GM06990 (cell line): ENCODE measurements at regions not wholly inside any gene's neighbourhood (a gene's known extent, or its start where the extent isn't known, plus 50 kb on each side); places are given as distances from the start of the nearest gene placed in this dataset.

Source experiments
- DNase-seq: peaks from one replicate; pipeline ENCODE4 v3.0.0-alpha.2; 2011; ENCODE audit not compliant: insufficient read length; ENCODE audit errors: extremely low read depth
- H3K27me3 ChIP-seq: replicated peaks from 2 replicates; pipeline ENCODE4 v1.6.0; 2011; ENCODE audit warnings: low read length; ENCODE audit not compliant: control insufficient read depth, insufficient read depth
- H3K36me3 ChIP-seq: 2 replicates; pipeline ENCODE4 v1.5.1; 2011; ENCODE audit warnings: low read length; ENCODE audit not compliant: control insufficient read depth, insufficient read depth
- H3K4me3 ChIP-seq: replicated peaks from 2 replicates; pipeline ENCODE4 v1.5.1; 2011; ENCODE audit warnings: low read depth, mild to moderate bottlenecking, control low read depth, low read length
- CTCF ChIP-seq: IDR thresholded peaks from 2 replicates; pipeline ENCODE4 v1.5.1; 2011; ENCODE audit warnings: low read length, control low read depth, mild to moderate bottlenecking, inconsistent platforms; ENCODE audit not compliant: insufficient read depth, poor library complexity, severe bottlenecking

GRCh38 chr5:108641596-108641995, 106.1 kb upstream of the FER start:
- TF ChIP-seq CTCF = no peak
- DNase-seq = no peak
- H3K36me3 ChIP-seq = no peaks in the 10 kb centered on the region
- no peaks in the 10 kb centered on the region for H3K27me3 ChIP-seq
- no peak overlapping the region for H3K4me3 ChIP-seq

- H3K27me3 ChIP-seq = no peaks in the 10 kb centered on the region
- no peak for DNase-seq
- no peak overlapping the region for H3K4me3 ChIP-seq
- TF ChIP-seq CTCF = no peak
- H3K36me3 ChIP-seq = no peaks in the 10 kb centered on the region
Observed at GRCh38 chr5:108639366-108639765, 108.3 kb upstream of the FER start.

GRCh38 chr5:108638021-108638420, 109.7 kb upstream of the FER start:
- H3K27me3 ChIP-seq = no peaks in the 10 kb centered on the region
- no peak overlapping the region for H3K4me3 ChIP-seq
- no peak for DNase-seq
- no peak for TF ChIP-seq CTCF
- no peaks in the 10 kb centered on the region for H3K36me3 ChIP-seq

- no peak overlapping the region for H3K4me3 ChIP-seq
- no peaks in the 10 kb centered on the region for H3K27me3 ChIP-seq
- H3K36me3 ChIP-seq = no peaks in the 10 kb centered on the region
- DNase-seq = no peak
- TF ChIP-seq CTCF = no peak
Observed at GRCh38 chr5:108637134-108637533, 110.6 kb upstream of the FER start.

- Histone ChIP-seq H3K36me3 (no peaks in the 10 kb centered on the region), H3K27me3 (no peaks in the 10 kb centered on the region), H3K4me3 (no peak overlapping the region)
- DNase-seq = no peak
- TF ChIP-seq CTCF = no peak
Observed at GRCh38 chr5:108636135-108636853, 111.4 kb upstream of the FER start.
